H1 (cell line): ENCODE measurements at regions not wholly inside any gene's neighbourhood (a gene's known extent, or its start where the extent isn't known, plus 50 kb on each side); places are given as distances from the start of the nearest gene placed in this dataset.

Source experiments
- CHD1 ChIP-seq: IDR thresholded peaks from 2 replicates; pipeline ENCODE4 v1.6.1; 2012; ENCODE audit warnings: low read depth, low read length, improper control_type of control experiment
- GABPA ChIP-seq: IDR thresholded peaks from 2 replicates; pipeline ENCODE4 v1.6.1; 2011; ENCODE audit warnings: mild to moderate bottlenecking, low read length, moderate library complexity, borderline replicate concordance; ENCODE audit not compliant: insufficient read depth
- NANOG ChIP-seq: IDR thresholded peaks from 2 replicates; pipeline ENCODE4 v1.6.1; 2011; ENCODE audit warnings: low read length, low read depth, mild to moderate bottlenecking, inconsistent platforms; ENCODE audit not compliant: insufficient read depth, poor library complexity, severe bottlenecking

GRCh38 chr6:15871276-15871675, 208.4 kb upstream of the DTNBP1 start (continued):
- TF ChIP-seq NANOG, result no peak
- TF ChIP-seq CHD1, result no peak
- TF ChIP-seq GABPA, result no peak
